Neural cell (in vitro differentiated cells): ENCODE measurements at regions not wholly inside any gene's neighbourhood (a gene's known extent, or its start where the extent isn't known, plus 50 kb on each side); places are given as distances from the start of the nearest gene placed in this dataset.

ENCODE experiments used
- H2AFZ ChIP-seq: fragments of 200-600, 300-800 bp; sonication (generic), shearing (Covaris generic); 2 replicates; pipeline ENCODE4 v1.6.0; 2014; ENCODE audit warnings: low read depth, mild to moderate bottlenecking, antibody characterized with exemption, low read length, moderate library complexity
- H3F3A ChIP-seq: fragments of 200-600 bp; shearing (Covaris generic); 2 replicates; pipeline ENCODE4 v1.6.1; 2016; ENCODE audit warnings: mild to moderate bottlenecking, moderate library complexity, mixed read lengths, antibody characterized with exemption, low read length; ENCODE audit not compliant: insufficient read depth, poor library complexity, severe bottlenecking
- H3K27ac ChIP-seq: fragments of 200-600, 300-800 bp; sonication (generic), shearing (Covaris generic); 2 replicates; pipeline ENCODE4 v1.5.1; 2014; ENCODE audit warnings: mild to moderate bottlenecking, low read length, moderate library complexity
- H3K27me3 ChIP-seq: fragments of 300-800, 200-600 bp; sonication (generic), shearing (Covaris generic); 2 replicates; pipeline ENCODE4 v1.6.0; 2014; ENCODE audit warnings: mild to moderate bottlenecking, low read depth, low read length, moderate library complexity; ENCODE audit not compliant: insufficient read depth
- H3K36me3 ChIP-seq: fragments of 300-800, 200-600 bp; sonication (generic), shearing (Covaris generic); 2 replicates; pipeline ENCODE4 v1.5.1; 2014; ENCODE audit warnings: mild to moderate bottlenecking, antibody characterized with exemption, low read length, moderate library complexity; ENCODE audit not compliant: insufficient read depth
- H3K4me2 ChIP-seq: fragments of 300-800, 200-600 bp; sonication (generic), shearing (Covaris generic); 2 replicates; pipeline ENCODE4 v1.6.0; 2014; ENCODE audit warnings: mild to moderate bottlenecking, low read length
- H3K4me3 ChIP-seq: fragments of 300-800, 200-600 bp; sonication (generic), shearing (Covaris generic); 2 replicates; pipeline ENCODE4 v1.5.1; 2014; ENCODE audit warnings: mild to moderate bottlenecking, low read length, moderate library complexity
- H3K79me2 ChIP-seq: fragments of 200-600 bp; shearing (Covaris generic); replicated peaks from 2 replicates; pipeline ENCODE4 v1.6.0; 2014; ENCODE audit warnings: mild to moderate bottlenecking, low read length, moderate library complexity; ENCODE audit not compliant: insufficient read depth
- H3K9ac ChIP-seq: fragments of 300-800, 200-600 bp; sonication (generic), shearing (Covaris generic); 2 replicates; pipeline ENCODE4 v1.6.1; 2016; ENCODE audit warnings: mild to moderate bottlenecking, low read length, mixed read lengths
- H3K9me2 ChIP-seq: fragments of 200-600 bp; shearing (Covaris generic); 2 replicates; pipeline ENCODE4 v1.6.1; 2016; ENCODE audit warnings: mild to moderate bottlenecking, low read length, mixed read lengths; ENCODE audit not compliant: insufficient read depth
- H3K9me3 ChIP-seq: fragments of 200-600, 300-800 bp; sonication (generic), shearing (Covaris generic); 2 replicates; pipeline ENCODE4 v1.6.1; 2016; ENCODE audit warnings: mild to moderate bottlenecking, mixed run types, low read length, moderate library complexity, mixed read lengths
- H4K20me1 ChIP-seq: fragments of 200-600 bp; shearing (Covaris generic); 2 replicates; pipeline ENCODE4 v1.6.1; 2016; ENCODE audit warnings: mild to moderate bottlenecking, mixed run types; ENCODE audit not compliant: insufficient read depth
- MXI1 ChIP-seq: fragments of 450-650 bp; conservative IDR thresholded peaks from 2 replicates; pipeline ENCODE4 v1.6.1; 2014; ENCODE audit warnings: antibody characterized with exemption, mild to moderate bottlenecking; ENCODE audit not compliant: poor library complexity, severe bottlenecking
- POLR2AphosphoS5 ChIP-seq: IDR thresholded peaks from 2 replicates; pipeline ENCODE4 v1.6.1; 2012
- RAD21 ChIP-seq: fragments of 450-650 bp; conservative IDR thresholded peaks from 2 replicates; pipeline ENCODE4 v1.6.1; 2014; ENCODE audit warnings: antibody characterized with exemption, mild to moderate bottlenecking, moderate library complexity
- REST ChIP-seq: IDR thresholded peaks from 2 replicates; pipeline ENCODE4 v1.6.1; 2012; ENCODE audit warnings: borderline replicate concordance
- SMC3 ChIP-seq: fragments of 450-650 bp; conservative IDR thresholded peaks from 2 replicates; pipeline ENCODE4 v1.6.1; 2014; ENCODE audit warnings: antibody characterized with exemption, mild to moderate bottlenecking, moderate library complexity; ENCODE audit not compliant: poor library complexity
- TAF1 ChIP-seq: IDR thresholded peaks from 2 replicates; pipeline ENCODE4 v1.6.1; 2012; ENCODE audit warnings: low read depth
- small RNA-seq, 3 experiments: library from RNA; depleted of rRNA; stranded (forward); fragments of <200 nt; gene quantifications; one replicate each; pipeline ENCODE3, GENCODE V24; 2012

DNA sequence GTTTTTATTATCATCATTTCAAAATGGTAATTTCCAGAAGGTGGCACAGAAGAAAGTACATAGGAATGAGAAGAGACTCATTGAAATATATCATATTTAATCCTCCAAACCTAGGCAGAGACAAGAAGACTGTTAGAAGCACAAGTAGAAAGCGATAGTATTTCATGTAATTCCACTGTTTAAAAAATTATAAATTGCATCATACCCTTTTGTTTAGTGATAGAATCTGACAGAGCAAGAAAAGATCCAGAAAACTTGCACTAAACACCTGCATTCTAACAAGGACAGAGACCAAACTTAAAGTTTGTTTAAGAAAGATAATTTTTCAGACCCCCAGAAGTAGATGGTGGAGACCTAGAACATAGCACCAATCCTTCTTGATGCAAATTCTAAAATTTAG is 56.9 kb upstream of the CD96 start:
- H3K4me3 ChIP-seq = no peak overlapping the region
- no peaks in the 10 kb centered on the region for H3K79me2 ChIP-seq
- no peak overlapping the region for H3K9ac ChIP-seq
- no peak overlapping the region for H3K4me2 ChIP-seq
- no peaks in the 10 kb centered on the region for H3K9me3 ChIP-seq
- no peak overlapping the region for H3K27ac ChIP-seq
- no peaks in the 10 kb centered on the region for H4K20me1 ChIP-seq
- TF ChIP-seq SMC3 (no peak), MXI1 (no peak), POLR2AphosphoS5 (no peak), TAF1 (no peak), REST (no peak), RAD21 (no peak)
- H2AFZ ChIP-seq = no peak overlapping the region
- H3K9me2 ChIP-seq = no peaks in the 10 kb centered on the region
- no peaks in the 10 kb centered on the region for H3F3A ChIP-seq
- no peaks in the 10 kb centered on the region for H3K36me3 ChIP-seq
- no peaks in the 10 kb centered on the region for H3K27me3 ChIP-seq

Small RNA genes in the stretch of these regions (small RNA-seq; reads per million reads assigned to genes)
- 0 reads per million in 3 experiments for gene ATP6V0CP2
